ENCODE measurements at regions not wholly inside any gene's neighbourhood (a gene's known extent, or its start where the extent isn't known, plus 50 kb on each side); places are given as distances from the start of the nearest gene placed in this dataset.
"Not testable (repeated sequence)": the region's sequence is repeated elsewhere in the genome, so short reads cannot be mapped to it uniquely, and the experiment has no call there.

DNA sequence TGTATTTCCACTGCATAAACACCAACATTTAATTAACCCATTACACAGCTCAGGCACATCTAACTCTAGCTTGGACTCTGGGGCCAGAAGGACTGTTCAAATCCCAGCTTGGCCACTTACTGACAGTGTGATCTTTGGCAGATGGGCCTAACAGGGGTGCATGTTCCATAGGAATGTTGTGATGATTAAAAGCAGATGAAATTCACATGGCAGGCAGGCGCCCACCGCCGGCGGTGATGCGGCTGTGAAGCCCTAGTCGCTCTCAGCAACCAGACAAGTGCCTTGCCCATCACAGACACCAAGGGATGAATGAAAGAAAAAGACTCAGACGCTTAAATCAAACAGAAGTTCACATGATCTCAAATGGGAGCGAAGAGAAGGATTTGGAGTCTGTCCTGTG is 84.6 kb upstream of the WSB1 start:
- no peak overlapping the region for H3K27ac ChIP-seq
- TF ChIP-seq ZFX (IDR thresholded peaks at IDR 0.05) = no peak
- TF ChIP-seq, protein P1, sequence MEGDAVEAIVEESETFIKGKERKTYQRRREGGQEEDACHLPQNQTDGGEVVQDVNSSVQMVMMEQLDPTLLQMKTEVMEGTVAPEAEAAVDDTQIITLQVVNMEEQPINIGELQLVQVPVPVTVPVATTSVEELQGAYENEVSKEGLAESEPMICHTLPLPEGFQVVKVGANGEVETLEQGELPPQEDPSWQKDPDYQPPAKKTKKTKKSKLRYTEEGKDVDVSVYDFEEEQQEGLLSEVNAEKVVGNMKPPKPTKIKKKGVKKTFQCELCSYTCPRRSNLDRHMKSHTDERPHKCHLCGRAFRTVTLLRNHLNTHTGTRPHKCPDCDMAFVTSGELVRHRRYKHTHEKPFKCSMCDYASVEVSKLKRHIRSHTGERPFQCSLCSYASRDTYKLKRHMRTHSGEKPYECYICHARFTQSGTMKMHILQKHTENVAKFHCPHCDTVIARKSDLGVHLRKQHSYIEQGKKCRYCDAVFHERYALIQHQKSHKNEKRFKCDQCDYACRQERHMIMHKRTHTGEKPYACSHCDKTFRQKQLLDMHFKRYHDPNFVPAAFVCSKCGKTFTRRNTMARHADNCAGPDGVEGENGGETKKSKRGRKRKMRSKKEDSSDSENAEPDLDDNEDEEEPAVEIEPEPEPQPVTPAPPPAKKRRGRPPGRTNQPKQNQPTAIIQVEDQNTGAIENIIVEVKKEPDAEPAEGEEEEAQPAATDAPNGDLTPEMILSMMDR (conservative IDR thresholded peaks at IDR 0.05) = no peak

DNA sequence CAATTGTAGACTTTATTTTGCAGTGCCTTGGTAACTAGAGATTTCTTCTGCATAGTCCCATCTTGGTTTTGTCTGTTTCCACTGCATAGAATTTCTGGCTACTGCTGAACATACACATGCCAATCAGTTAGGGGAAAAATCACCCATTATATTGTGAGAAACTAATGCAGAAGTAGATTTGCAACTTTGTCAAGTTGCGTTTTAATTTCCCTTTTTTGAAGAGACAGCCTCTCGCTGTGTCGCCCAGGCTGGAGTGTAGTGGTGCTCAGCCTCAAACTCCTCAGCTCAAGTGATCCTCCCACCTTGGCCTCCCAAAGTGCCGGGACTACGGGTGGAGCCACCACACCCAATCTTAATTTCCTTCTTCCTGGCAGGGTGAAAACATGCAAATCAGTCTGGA is 83.1 kb upstream of the WSB1 start:
- not testable (repeated sequence) for H3K27ac ChIP-seq

- H3K27ac ChIP-seq = no peak overlapping the region
- no peak for TF ChIP-seq ZFX (IDR thresholded peaks at IDR 0.05)
- TF ChIP-seq, protein P1 (conservative IDR thresholded peaks at IDR 0.05) = no peak
Observed at GRCh38 chr17:27216836-27217235, 77.1 kb upstream of the WSB1 start.

GRCh38 chr17:27217631-27218030 is 76.3 kb upstream of the WSB1 start:
- H3K27ac ChIP-seq = no peak overlapping the region
- TF ChIP-seq, protein P1 (conservative IDR thresholded peaks at IDR 0.05) = no peak
- no peak for TF ChIP-seq ZFX (IDR thresholded peaks at IDR 0.05)

- TF ChIP-seq ZFX (IDR thresholded peaks at IDR 0.05) = no peak
- TF ChIP-seq, protein P1 (conservative IDR thresholded peaks at IDR 0.05) = no peak
- no peak overlapping the region for H3K27ac ChIP-seq
Observed at GRCh38 chr17:27218041-27218440, 75.9 kb upstream of the WSB1 start.

- TF ChIP-seq, protein P1 (conservative IDR thresholded peaks at IDR 0.05) = no peak
- no peak for TF ChIP-seq ZFX (IDR thresholded peaks at IDR 0.05)
Observed at GRCh38 chr17:27218719-27219488, 75.0 kb upstream of the WSB1 start.

GRCh38 chr17:27222515-27222914 is 71.4 kb upstream of the WSB1 start:
- no peak for TF ChIP-seq ZFX (IDR thresholded peaks at IDR 0.05)
- TF ChIP-seq, protein P1 (conservative IDR thresholded peaks at IDR 0.05) = no peak
- H3K27ac ChIP-seq = no peak overlapping the region

More at GRCh38 chr17:27218719-27219488, 75.0 kb upstream of the WSB1 start:
- H3K27ac ChIP-seq = no peak overlapping the region

Data from C4-2B (cell line).